ENCODE measurements at regions not wholly inside any gene's neighbourhood (a gene's known extent, or its start where the extent isn't known, plus 50 kb on each side); places are given as distances from the start of the nearest gene placed in this dataset.

DNA sequence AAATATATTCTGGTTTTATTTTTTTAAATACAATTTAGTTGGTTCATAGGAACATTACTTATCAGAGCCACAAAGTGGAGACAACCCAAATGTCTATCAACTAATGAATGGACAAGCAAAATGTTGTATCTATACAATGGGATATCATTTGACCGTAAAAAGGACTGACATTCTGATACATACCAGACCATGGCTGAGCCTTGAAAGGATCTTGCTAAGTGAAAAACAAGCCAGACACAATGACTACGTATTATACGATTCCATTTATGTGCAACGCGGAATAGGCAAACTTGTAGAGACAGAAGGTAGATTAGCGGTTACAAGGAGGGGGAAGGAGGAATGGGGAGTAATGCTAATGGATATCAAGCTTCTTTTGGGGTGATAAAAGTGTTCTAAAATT is 621.6 kb downstream of the BNC2 start:
- DNase-seq: no peak

DNA sequence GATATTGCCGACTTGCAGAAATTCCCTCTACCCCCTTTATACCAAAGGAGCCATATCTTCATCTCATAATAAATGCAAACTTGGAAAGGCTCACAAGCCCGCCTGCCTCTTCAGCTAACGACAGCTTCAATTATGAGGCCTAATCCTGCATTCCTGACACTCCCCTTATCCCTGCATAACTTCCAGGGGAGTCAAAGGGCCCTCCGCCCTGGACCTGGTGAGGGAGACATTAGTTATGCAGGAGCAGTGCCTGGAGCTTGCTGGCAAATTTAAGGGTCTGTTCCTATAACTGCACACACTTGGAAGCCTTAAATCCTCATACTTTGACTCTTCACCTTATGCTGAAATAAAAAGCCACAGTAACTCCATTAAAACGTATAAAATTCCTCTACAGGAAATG is 617.9 kb downstream of the BNC2 start:
- DNase-seq: no peak

DNA sequence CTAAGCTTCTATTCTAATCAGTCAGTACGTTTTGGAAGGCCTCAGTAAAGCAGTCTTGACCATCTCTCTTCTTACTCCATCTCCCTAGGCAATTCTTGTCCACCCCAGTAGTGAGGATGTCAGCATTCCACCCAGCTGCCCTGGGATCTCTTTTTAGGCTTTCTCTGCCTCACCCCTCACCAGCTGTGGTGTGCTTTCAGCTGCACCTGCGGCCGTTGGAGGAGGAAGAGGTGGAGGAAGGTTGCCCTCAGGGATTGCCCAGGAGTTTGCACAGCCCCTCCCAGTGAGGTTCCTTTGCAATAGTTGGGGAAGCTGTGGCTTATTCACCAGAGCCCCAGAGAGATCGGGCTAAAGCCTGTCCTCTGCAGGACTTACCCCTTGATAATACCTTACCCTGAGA is 615.8 kb downstream of the BNC2 start:
- no peak for DNase-seq

DNA sequence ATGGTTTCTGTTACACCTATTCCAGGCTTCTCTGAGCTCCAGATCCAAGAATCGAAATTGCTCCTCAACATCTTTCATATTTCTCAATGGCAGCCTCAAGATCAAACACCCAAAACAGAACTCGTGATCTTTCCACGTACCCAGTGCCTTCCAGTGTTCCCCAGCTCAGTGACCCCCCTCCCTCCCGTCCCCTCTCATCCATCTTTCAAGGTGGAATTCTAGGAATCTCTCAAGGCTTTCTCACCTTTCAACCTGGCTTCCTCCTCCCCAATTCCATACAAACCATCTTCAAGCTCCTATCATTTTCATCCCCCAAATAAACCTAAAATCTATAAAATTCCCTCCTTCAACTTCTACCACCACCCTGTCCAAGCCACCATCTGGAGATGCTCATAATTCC is 615.3 kb downstream of the BNC2 start:
- no peak for DNase-seq

DNA sequence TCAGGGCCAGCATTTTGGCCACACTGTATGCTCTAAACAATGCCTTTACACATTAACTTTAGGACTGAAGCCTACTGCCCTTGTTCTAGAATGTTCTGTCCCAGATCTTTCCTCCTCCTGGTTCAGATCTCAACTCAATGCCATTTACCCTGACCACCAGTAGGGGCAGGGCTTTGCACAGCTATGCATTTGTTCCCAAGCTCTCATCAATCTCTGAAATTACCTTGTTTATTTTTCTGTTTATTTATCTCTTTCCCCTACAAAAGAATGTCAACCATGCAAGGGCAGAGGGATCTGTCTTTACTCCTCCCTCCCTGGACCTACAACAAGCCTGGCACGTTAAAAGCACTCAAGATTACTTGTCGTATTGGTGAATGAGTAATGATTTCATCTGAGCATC is 612.9 kb downstream of the BNC2 start:
- no peak for DNase-seq

DNA sequence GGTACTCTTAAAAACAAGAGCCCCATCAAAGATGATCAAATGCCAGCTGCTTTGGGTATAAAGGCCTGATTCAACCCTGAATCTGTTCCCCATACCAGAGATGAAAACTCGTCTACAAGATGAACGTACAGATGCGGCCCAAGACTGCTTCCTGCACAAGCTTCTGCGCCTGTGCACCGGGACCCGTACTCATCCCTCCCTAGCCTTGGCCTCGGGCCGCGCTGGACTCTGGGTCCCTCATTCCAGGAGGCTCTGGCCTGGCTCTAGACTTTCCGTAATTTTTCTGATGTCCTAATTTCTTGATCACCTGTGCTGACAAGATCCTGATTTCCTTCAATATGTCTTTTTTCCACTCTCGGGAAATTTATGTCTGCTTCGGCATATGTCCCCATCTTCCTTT is 612.3 kb downstream of the BNC2 start:
- DNase-seq: no peak

DNA sequence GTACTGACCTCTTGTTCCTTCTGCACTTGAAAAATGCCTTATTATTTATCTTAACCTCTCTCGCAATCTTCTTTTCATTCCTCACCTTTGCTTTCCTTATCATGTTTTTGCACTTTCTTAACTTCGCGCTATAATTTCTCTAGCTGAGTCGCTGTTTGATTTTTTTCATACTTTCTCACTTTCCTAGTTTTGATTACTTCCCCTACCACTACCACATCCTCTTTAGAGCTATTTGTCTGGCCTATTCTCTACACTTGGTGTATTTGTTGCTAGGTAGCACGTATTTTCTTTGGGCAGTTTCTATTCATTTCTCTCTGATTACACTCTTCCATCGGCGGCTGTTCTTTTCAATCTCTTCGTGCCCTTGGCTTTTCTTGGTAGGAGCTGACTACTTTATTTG is 611.8 kb downstream of the BNC2 start:
- DNase-seq: no peak

DNA sequence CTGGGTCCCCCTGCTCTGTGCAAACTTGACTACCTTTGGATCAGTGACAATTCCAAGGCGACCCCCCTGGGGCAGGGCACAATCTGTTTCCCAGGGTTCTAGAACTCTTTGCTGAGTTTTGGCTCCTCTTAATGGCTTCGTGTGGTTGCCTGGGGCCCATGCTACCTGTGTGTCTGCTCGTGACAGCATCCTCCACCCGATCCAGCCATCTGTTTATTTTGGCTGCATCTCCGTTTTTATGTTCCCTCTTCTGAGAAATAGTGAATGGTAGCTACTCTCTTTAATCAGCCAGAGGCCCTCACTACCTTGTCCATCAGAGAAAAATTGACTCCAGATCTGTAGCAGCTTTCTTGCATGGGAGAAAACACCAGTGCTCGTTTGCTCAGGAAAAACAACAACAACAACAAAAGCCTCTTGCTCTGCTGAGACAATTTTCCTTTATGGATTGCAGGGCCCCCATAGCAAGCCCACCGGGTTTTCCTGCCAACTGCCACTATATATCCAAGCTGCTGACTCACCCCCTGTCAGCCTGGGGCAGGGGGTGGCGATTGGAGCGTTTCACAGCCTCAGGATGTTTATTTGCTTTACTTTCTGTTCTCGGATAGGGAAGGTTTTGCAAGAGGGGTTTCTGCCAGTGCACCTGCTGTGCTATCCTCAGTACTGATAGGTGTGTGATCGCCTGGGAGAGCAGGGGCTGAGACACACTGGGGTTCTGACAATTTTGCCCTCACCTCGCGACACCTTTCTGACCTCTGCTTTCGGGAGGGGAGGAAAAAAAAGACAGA is 607.8 kb downstream of the BNC2 start:
- no peak for DNase-seq

DNA sequence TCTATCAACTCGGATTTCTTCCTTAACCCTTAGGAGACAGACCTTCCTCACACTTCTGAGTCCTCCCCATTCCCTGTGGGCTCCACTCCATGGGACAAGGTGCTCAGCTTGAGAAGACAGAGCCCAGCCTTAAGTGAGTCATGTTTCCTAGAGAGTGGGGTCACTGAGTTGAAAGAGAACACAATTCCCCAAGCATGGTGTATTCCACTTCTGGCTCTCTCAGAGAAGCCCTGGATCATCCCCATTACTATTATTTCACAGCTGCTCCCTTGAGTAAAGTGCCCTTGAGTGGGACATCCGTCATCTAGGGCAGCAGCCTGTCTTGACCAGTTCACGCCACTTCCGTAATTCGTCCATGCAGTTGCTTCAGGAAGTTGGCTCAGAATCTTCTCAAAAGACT is 604.8 kb downstream of the BNC2 start:
- no peak for DNase-seq

DNA sequence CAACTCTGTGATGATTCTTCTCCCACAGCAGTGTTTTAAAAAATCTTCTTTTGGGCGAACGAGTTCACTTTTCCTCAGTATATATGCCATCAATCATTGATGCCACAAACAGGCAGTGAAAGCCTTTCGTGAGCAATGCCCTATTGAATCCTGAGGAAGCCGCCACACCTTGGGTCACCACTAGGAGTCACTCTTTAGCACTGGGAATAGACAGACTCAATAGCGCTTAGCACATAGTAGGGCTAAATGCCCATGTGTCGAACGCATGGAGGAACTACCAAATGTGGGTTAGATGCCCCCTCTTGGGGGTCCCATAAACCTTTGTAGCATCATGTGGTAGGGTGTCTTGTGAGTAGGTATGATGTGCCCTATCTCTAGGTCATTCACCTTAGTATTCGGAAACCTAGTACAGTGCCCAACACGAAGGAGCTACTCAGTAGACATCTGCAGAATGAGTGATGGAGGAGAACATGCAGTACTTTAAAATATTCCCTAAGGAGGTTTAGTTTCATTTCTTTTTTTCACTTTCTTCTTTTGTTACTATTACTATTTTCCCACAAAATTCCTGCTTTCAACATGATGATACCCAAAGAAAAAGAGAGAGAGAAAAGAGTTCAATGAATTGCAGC is 603.7 kb downstream of the BNC2 start:
- DNase-seq: no peak

DNA sequence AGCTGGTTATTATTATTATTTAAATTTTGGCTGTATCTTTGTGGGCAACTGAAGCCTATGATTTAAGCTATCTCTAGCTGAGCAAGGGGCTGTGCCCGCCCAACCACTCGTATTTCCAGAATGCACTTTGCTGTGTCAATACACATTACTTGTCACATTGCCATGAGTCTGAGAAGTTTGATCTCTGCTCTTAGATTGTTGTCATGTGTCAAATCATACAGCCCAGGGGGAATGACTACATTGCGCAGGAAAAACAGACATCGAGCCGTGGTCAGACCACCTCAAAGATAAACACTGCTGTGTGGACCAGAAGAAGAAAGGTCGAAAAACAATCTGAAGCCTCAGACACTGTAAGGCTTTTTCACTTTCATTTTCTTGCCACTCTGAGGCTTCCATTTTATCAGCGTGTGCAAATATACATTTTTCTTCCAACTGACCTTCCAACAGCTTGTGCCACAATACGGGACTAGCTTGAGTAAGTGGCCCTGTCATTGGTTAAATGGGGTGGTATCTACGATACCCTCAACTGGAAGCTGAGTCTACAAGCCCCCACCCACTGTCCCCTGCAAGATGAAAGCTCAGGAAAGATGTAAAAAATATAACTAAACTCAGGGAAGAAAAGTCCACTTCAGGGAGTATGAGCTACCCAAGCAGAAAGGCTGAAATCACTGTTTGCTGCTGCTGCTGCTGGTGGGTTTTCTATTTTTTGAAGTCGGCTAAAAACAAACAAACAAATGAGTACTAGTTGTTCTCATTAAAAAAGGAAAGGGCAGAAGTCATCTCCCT is 603.0 kb downstream of the BNC2 start:
- no peak for DNase-seq

DNA sequence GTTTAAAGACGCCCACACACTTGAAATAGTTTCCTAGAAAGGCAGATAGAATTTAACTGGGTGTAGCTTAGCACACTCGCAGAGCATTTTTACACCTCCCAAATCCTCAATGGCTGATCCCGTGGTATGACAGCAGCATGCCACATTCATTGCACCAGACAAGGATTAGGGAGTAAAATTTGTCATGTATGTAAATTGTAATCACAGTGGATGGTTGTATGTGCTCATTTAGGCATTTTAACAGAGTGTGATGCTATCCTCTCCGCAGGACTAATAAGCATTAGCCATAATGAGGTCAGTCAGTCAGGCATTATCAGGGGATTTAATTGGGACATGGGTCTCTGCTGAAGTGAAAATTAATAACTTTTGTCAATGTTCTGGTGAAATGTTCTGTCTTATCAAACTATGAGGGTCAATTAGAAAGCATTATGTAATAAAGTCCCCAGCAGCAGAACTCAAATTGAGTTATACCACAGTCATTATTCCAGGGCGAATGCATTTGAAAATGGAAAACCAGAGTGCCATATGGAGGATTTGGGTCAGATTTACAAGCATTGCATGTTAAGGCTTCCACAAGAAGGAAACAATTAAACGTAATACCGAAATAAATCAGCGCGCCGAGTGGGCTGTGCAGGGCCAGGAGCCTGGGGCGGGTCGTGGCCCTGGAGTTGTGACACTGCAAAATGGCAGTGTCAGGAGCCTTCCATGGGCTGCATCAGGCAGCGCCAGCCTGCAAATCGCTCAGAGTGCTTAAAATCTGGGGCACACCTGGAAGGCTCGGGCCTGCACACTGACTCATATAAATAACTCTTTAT is 602.2 kb downstream of the BNC2 start:
- no peak for DNase-seq

DNA sequence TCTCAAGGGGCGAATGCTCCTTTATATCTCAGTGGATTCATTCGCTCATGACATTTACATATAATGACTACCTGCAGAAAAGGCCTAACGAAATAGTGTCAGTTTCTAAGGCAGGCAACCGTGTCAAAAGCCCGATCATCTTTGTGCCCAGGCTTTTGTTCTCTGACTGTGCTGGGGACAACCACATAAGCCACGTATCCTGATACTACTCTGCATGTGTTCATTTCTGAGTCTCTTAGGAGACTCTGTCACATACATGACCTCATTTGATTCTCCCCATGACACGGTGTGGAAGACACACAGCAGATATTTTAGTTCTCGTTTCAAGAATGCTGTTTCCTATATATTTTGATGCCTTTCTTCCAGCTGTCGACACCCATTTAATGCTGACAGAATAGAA is 598.5 kb downstream of the BNC2 start:
- DNase-seq: no peak

DNA sequence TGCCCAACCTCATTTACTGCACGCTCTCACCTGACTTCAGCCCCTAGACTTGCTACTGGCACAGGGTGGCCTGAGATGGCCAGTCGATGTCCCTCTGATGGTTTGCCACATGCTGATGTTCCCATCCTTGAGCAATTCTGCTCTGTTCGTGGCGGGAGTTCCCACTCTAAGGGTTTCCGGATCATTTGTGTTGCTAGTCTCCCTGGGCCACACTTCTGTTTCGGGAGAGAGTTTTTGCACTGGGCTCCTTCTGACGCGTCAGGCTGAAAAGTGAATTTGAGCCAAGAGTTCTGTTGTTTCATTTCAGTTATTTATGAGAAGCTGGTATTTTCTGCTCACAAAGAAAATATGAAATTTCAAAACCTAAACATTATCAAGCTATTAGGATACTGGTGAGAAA is 597.7 kb downstream of the BNC2 start:
- no peak for DNase-seq

DNA sequence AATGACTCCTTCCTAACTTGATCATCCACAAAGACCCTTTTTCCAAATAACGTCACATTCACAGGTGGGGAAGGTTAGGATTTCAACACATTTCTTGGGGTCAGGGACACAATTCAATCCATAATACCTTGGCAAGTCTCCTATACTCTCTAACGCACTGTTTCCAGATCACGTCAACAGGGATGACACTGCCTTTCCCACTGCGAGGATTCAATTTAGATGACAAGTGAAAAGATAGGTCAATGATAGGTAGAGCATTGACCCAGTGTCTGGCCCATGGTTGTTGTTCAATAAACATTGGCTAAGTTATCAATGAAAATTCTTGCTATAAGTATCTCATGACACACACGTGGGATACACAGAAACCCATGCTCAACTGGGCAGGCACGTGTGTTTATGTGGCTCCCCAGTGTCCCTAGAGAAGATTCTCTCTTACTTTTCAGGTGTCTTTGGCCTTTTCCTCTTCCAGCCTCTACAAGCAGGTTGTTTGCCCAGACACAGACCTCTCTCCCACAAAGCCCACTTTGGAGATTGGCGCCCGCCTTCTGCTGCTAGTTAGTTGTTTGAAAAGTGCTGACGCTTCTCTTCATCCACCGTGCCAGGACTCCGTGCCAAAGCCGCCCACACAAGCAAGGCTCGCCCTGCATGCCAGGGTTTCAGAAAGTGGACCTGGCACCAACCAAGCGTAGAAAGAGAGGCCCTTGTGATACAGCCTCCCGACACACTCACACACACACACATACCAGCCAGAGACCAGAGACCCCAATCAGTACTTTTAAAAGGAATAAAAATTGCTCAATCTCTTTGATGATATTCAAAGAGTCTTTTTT is 594.5 kb downstream of the BNC2 start:
- DNase-seq: no peak

DNA sequence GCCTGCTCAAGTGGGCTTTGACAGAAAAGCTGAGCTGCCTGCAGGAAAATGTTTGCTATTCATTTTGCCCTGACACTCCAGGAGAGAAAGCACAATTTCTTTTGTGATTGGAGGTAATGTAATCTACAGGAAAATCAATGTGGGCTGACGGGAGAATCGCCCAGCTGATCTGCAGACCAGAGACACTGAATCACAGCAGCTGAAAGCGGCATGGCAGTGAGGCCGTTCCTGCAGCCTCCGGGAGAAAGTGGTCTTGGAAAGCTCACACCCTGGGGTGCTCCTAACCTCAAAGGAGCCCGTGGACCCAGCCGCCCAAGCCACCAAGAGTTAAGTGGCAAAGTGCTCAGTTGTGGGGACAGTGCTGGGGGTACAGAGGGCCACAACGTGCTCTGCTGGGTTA is 593.6 kb downstream of the BNC2 start:
- DNase-seq: no peak

DNA sequence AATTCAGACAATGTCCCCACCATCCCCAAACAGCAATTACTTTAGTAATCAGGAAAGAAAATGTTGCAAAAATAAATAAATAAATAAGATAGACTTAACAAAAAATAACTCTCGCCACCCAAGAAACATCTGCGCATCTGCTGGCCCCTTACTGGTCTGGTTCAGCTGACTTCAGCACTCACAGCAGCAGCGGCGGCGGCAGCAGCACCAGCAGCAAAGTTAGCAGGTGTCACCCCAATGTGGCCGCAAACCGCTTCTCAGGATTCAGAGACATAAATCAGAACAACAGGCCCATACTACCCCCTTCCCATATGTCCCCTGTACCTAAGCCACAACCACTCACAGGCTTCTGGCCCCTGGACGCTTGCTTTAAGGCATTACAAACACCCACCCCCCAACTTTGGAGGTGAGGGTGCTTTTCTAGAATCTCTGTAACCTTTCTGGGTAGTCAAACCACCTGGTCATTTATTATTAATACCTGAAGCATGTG is 593.0 kb downstream of the BNC2 start:
- no peak for DNase-seq

DNA sequence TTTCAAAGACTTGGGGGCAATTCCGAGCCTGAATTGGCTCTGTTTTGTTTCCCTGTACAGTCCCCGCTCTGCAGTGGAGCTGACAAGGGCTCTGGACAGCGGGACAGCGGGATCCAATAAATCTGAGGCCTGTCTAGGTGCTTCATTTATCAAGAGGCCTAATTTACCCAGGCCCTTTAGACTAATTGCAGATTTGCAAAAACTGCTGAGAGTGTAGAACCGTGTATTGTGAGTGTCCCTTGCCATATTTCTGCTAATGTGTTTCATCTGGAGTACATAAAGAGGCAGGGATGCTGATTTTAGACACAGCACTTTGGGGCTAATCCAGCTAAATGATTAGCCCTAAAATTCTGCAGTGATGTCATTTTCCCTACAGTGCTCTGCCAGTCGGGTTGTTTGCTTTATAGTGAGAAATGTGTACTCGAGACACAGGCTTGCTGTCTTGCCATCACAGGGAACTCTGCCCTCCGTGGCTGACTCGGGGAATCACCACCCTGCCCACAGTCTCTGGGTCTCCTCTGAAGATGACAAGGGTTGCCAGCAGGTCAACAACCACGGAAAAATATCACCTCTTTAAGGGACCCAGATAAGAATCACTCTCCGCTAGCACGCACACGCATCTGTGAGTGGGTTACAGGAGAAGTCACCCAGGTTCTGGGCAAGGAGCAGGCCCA is 592.0 kb downstream of the BNC2 start:
- DNase-seq: no peak

DNA sequence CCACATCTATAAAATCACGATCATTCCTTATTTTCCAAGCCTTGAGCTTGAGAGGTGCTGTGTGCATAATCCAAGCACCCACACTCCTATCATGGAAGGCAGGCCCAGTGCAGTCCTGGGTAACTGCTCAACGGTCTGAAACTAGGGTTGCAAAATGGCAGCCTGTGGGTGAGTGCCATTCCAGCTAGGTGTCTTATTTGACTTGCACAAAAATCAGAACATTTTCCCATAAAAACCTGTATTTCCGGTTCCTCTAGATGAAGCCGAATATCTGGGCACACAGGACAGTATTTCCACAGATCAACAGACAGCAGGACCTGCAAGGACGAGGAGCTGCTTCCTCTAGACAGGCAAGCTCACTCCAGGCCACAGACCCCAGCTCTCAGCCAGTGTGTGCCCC is 588.8 kb downstream of the BNC2 start:
- no peak for DNase-seq

DNA sequence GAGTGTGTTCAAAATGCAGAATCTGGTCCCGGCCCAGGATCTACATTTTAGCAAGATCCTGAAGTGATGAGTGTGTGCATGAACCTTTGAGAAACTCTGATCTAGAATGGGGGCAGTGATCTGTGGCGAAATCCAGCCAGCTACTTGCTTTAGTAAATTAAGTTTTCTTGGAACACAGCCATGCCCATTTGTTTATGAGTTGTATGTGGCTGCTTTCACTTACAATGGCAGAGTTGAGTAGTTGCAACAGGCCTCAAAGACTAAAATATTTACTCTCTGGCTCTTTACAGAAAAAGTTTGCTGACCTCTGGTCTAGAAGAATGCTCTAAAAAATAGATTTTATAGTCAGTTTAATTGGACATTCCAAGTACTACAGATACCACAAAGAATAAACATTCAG is 588.3 kb downstream of the BNC2 start:
- DNase-seq: no peak

DNA sequence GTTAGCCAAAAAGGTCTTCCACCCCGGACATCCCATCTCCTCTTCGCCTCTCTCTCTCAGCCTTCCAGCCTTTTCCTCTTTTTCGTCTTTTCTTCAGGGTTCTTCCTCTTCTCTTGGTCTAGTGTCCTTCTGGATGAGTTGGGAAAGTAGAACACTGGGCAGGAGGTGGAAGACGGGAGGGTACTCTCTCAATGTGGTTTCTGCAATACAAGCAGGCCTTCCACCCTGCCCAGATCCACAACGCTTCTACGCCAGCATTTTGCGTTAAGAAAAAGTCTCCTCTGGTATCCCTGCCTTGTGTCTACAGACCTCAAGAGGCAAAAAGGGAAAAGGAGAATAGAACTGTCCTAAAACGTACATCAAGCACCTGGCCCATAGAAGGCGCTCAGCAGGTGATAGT is 587.8 kb downstream of the BNC2 start:
- DNase-seq: no peak

DNA sequence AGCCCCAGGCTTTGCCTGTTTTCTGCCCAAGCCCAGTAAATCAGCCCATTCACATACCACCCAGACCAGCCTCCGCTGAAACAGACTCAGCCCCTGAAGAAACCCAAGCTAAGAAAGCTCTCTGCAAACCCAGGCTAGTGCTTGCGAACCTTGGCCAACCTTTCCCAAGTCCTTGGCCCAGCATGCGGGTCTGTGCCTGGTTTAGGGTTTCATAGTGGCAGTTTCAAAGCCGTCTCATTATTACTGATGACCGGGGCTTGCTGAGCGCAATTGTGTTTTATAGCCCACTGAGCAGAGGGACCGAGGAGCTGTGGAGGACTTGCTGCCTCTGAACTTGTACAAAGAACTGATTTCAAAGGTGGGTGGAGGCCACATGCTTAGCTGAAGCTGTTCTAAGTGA is 584.3 kb downstream of the BNC2 start:
- DNase-seq: no peak

All from CD4-positive, alpha-beta T cell treated with Interleukin-21 for 1 hour (primary cell).